ENCODE measurements at regions not wholly inside any gene's neighbourhood (a gene's known extent, or its start where the extent isn't known, plus 50 kb on each side); places are given as distances from the start of the nearest gene placed in this dataset.

- TF ChIP-seq TAF1 (IDR thresholded peaks at IDR 0.05; ENCODE audit: borderline replicate concordance, insufficient read depth, low read length) (no peak), SIN3A (IDR thresholded peaks at IDR 0.05; ENCODE audit: borderline replicate concordance, insufficient read depth, low read length) (no peak), POLR2AphosphoS5 (IDR thresholded peaks at IDR 0.05; ENCODE audit: low read depth, low read length) (no peak), REST (IDR thresholded peaks at IDR 0.05; ENCODE audit: insufficient read depth in 1 of 2, low read depth in 2 of 2, low read length in 2 of 2) (no peak), FOXP2 (optimal IDR thresholded peaks at IDR 0.05; ENCODE audit: borderline replicate concordance, extremely low read depth, extremely low read length, insufficient read depth) (no peak)
Observed at GRCh38 chr3:139159356-139159755, 114.7 kb upstream of the PRR23C start.
